HK-2 (cell line): ENCODE measurements at regions not wholly inside any gene's neighbourhood (a gene's known extent, or its start where the extent isn't known, plus 50 kb on each side); places are given as distances from the start of the nearest gene placed in this dataset.
"Not testable (repeated sequence)": the region's sequence is repeated elsewhere in the genome, so short reads cannot be mapped to it uniquely, and the experiment has no call there.

ENCODE experiments used
- DNase-seq: peaks from one replicate; pipeline ENCODE4 v3.0.0-alpha.2; 2018; ENCODE audit not compliant: unreplicated experiment

DNA sequence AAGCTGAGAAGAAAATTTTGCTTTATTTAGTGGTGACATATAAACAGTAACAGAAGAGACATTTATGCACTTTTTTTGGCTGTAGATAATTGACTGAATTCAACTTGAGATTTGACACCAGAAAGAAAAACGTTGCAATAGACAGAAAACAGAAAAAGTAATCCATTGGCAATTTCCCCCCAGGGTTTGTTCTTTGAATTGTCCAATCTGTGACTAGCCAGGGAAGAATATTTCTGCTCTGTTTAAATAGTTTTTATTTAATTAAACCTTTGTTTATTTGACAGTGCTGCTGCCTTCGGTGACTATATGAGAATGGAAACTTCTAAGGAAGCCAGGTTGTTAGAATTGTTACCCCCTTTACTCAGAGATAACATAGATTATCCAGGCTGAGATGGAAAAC, 210.6 kb downstream of the DEPDC1B start:
- no peak for DNase-seq

DNA sequence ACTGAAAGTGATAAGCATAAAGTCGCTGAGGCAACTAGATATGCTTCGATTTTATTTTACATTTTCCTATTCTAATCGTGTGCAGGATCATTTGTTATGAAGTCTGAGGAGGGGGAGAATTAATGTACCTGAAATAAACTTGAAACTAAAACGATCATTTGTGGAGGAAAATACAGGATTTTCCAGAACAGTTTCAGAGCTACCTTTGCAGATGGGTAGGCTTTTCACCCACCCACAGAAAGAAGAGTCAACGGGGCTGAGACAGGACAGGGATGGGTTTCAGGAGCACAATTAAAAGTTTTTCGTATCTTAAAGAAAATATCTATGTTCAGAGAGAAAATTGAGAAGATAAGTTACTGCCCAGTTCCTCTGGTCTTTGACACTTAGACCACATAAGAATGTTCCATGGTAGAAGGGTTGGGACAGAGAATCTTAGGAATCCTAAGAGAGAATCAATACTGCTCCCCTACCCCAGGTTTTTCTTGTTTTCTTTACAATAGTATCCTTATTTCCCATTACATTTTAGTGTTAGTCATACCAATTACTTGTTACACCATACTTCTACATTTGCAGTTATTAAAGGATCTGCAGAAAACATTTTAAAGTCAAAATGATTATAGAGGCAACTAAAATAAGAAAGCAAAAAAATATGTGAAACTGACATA, 211.4 kb downstream of the DEPDC1B start:
- DNase-seq: no peak

DNA sequence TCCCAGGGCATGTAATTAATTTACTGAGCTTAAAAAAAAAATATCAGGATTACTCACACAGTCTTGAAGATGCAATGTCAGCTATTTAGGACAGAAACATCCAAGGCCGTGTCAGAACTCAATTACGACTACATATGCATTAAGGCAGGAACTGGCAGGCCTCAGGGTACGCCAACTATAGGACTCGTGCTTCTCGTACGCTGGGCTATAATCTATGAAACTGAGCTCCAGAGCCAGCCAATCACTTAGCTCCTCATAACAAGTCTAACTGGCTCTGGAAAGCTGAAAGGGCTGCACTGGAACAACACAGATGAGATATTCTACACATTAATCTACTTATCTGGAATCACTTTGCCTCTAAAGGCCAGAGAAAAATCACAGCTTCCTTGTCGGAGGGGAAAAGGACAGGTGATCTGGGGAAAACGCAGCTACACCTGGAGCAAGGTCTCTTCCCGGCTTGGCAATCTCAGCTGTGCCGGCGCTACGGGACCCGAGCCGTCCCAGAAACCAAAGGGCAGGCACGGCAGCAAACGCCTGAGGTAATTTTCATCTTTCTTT, 212.0 kb downstream of the DEPDC1B start:
- no peak for DNase-seq

DNA sequence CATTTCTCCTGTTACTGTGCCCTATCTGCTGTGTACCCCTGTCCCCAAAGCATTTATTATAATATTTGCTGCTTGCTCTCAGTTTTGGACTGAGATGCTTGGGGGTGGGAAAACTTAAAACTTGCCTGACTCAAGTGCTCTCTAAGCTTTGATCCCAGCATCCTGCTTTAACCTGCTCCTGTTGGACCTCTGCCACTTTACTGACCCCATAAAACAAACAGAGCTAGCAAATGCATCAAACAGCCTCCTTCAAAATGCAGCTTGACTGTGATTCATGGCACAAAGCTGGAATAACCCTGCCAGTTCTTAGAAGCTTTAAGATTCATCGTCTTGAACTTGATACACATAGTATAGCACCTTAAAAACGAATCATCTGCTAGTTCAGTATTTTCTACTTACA, 212.5 kb downstream of the DEPDC1B start:
- DNase-seq: no peak

DNA sequence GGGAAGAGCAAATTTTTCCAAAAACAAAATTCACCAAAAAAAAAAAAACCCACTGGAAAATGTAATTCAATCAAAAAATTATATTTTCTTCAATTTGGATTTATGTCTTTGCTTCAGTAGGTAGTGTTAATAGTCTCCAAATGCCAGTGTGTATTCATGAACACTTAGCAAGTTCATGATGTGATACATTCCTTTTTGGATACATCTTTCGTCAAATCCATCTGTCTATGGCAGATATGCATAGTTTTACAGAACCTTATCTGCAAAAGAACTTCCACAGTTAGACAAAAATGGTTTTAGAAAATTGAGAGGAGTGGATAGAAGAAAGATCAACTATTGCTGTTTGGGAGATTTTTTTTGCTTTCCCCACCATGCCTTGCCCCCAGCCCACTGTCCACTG, 214.6 kb downstream of the DEPDC1B start:
- DNase-seq: no peak

DNA sequence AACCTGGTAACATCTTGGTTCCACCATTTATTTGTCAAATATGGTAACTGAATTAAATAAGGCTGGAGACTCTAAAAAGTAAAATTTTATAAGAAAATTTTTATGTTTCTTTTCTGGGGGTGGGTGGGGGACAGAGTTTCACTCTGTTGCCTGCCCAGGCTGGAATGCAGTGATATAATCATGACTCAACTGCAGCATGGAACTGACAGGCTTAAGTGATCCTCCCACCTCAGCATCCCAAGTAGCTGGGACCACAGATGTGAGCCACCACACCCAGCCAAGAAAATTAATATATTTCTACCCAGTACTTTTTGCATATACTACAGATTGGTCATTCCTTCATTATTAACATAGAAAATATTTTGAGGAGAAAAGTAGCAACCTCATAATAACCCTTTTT, 216.9 kb downstream of the DEPDC1B start:
- DNase-seq: no peak

DNA sequence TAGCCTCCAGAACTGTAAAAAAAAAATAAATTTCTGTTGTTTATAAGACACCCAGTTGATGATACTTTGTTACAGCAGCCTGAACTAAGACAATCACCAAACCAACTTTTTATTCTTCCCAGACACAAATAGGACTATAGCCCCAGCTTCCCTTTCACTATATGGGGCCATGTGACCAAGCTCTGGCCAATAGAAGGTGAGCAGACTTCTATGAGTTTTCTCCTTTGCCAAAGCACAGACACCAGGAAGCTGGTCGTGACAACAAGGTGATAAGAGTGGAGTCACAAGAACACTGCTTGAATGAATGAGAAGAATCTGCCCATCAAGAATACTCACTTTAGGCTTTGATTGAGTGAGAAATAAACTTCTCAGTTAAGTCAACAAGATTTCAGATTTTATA, 217.7 kb downstream of the DEPDC1B start:
- DNase-seq: no peak

DNA sequence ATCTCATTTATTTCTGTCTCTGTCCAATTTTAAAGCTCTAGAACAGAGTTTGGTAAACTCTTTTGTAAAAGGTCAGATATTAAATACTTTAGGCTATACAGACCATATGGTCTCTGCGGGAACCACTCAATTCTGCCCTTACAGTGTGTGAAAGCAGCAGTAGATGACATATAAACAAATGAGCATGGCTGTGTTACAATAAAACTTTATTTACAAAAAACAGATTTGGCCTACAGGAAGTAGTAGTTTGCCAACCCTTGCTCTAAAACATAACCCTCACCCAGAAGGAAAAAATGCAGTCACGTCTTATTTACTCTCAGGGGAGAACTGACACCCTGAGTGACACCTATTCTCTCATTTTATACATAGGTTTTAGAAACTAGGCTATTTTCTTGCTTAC, 220.4 kb downstream of the DEPDC1B start:
- no peak for DNase-seq

DNA sequence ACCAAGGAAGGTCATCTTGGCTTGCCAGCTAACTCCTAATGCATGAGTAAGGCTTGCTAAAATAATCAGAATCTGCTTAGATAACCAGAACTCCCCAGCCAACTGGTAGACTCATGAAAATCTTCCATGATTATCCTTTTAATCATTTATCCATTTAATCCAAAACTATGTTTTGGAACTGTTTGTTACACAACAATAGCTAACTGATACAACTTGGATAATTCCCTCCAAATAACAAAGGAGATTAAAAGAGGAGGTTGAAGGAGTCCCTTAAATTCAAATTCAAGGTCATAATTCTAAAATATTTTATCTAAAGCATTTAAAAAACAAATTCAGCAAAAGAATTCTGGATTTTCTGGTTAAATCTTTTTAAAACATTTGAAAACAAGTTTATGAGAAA, 222.1 kb downstream of the DEPDC1B start:
- DNase-seq: no peak

DNA sequence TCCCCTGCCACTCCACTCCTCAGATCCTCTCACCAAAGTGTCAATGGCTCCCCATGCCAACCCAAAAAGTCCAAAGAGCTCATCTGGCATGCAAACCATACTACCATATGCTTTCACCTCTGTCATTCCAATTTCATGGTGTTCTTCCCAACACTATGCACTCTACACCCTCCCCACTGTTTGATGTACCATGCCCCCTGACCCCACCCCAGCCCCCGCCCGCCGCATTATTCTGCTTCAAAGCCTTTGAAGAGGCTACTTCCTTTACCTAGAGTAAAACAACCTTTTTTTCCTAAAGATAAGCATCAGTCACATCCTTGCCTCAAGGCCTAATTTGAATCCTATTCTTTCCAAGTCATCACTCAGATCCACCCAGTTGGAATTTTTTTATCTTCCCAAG, 226.3 kb downstream of the DEPDC1B start:
- DNase-seq: no peak

DNA sequence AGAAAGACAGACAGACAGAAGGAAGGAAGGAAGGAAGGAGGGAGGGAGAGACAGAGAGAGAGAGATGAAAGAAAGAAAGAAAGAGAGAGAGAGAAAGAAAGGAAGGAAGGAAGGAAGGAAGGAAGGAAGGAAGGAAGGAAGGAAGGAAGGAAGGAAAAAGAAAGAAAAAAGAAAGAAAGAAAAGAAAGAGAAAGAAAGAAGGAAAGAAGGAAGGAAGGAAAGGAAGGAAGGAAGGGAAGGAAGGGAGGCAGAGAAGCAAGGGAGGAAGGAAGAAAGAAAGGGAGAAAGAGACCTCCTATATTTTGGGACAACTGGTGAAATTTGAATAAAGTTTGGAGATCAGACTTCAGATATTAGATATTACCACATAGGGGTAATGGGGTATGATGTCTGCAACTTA, 226.9 kb downstream of the DEPDC1B start:
- not testable (repeated sequence) for DNase-seq

DNA sequence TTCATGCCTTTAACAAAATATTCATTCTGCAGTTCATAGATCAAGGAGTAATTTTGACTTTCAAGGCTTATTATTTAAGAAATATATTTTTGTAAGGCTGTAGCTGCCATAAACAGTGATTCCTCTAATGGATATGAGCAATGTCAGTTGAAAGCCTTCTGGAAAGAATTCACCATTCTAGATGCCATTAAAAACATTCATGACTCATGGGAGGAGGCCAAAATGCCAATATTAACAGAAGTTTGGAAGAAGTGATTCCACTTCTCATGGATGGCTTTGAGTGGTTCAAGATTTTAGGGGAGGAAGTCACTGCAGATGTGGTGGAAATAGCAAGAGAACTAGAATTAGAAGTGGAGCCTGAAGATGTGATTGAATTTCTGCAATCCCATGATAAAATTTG, 229.1 kb downstream of the DEPDC1B start:
- no peak for DNase-seq

DNA sequence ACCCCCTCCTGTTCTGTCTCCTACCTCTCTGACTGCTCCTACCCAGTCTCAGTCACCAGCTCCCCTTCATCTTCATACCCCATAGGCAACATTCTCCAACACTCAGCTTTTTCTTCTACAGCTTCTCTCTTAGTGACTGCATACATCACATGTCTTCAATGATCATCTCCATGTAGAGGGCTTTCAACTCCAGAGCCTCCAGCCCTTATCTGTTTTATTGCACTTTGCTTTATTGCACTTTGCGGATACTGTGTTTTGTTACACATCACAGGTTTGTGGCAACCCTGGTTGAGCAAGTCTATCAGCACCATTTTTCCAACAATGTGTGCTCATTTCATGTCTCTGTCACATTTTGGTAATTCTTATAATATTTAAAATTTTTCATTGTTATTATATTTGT, 230.7 kb downstream of the DEPDC1B start:
- DNase-seq: no peak

DNA sequence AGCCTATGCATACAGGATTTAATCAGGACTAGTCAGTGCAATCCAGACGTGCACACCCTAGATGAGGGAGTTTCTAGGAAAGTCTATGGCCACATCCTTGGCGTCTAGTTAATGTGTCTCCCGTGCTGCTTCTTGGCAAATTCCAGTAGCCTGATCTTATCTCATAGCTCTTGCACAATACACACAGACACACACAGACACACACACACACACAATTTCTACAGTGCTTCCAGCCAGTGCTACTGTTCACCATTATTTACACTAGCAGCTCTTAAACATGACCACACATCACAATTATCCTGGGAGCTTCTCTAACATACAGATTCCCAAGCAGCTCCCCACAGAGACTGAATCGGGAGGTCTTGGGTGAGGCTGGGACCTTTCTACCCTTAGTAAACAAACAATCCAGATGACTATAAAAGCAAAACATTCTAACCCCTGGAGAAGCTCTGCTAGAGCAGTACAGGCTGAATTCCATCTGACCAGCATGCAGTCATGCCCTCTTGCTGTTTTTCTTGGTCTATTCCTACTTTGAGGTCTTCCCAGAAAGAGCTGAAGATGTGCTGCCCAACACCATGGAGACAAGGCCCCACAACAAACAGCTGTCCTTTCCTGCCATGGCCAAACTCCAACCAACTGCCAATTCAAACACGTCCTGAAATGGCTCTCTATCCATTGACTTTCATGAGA, 236.6 kb downstream of the DEPDC1B start:
- DNase-seq: no peak

DNA sequence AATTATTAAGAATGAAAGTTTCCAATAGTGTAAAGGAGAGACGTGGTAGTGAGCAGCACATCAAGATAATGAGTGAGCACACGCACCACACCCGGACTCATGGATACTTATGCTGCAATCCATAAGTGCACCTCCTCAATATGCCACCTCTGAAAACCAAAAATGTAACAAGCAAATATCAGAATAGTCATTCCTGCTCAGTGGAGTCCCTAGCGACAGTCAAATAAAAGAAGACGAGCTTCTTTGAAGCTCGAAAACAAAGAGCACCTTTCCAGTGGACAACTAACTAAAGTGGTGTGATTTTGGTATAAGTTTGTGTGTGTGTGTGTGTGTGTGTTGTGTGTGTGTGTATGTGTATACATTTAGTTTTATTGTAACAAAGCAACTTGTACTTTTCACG, 241.3 kb downstream of the DEPDC1B start:
- DNase-seq: no peak

DNA sequence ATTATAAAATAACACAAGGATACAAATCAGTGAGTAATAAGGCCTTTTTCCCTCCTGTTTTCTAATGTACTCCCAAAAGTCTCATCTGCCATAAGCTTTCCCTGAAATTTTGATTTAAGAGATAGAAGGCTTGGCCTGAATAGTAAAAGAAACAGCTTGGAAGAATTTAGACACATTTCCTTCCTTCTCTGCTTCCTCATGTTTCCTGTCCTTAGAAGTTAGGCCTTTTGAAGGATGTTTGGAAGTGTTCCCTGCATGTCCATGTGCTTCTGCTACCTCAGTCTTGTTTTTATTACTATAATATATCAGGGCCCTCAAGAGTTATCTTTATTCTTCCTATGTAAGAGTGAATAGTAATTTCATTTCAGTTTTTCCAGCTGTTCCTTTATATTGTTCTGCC, 242.7 kb downstream of the DEPDC1B start:
- DNase-seq: no peak

DNA sequence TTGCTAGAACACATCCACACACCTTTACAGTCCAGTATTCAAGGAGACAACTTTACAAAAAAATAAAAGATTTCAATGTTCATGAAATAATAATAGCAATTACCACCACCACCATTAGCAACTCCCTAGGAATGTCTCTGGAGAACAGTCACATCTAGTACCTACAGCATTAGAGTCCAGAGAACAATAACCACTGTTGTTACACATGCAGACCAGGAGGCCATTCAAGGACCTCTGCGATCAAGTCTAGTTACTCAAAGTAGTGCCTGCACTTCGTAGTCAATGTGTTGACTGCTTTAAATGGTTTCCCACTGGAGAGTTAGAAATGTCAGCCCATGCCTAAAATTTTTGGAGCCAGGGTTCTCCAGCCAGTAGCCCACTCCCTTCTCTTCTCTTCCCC, 244.4 kb downstream of the DEPDC1B start:
- no peak for DNase-seq

DNA sequence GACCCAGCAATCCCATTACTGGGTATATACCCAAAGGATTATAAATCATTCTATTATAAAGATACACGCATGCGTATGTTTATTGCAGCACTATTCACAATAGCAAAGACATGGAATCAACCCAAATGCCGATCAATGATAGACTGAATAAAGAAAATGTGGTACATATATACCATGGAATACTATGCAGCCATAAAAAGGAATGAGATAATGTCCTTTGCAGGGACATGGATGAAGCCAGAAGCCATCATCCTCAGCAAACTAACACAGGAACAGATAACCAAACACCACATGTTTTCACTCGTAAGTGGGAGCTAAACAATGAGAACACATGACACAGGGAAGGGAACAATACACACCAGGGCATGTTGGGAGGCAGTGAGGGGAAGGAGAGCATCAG, 245.7 kb downstream of the DEPDC1B start:
- not testable (repeated sequence) for DNase-seq

DNA sequence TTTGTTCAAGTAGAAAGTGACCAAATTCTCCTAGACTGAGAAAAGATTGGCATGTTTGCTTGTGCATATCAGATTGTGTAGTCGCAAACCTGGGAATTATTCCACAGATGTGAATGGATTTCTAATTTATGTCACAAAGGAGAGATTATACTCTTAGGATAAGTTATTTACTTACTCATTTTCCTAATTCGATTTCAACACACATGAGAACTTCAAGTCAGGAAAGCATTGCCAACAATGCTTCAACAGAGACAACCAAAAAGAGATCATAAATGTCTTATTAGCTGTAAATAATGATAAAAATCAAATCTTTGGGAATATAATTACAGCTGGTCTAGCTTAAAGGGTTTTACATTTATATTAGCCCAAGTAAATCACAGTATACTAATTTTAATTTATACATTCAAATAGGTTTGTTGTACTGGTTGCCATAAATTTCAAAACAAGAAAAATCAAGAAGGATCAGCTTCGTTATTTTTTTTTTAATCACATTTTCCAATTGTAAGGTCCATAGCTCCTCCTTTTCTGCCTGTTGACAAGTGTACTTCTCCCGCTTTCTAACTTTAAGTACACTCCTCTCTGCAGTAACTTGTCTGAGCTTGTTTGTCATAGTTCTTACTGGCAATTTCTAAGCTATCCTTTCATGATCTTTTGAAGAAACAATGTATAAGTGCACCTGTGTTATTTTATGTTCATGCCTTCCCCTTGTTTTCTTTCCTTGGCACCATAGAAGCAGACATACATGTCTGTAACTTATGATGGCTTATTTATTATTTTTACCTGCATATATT, 246.6 kb downstream of the DEPDC1B start:
- DNase-seq: no peak

DNA sequence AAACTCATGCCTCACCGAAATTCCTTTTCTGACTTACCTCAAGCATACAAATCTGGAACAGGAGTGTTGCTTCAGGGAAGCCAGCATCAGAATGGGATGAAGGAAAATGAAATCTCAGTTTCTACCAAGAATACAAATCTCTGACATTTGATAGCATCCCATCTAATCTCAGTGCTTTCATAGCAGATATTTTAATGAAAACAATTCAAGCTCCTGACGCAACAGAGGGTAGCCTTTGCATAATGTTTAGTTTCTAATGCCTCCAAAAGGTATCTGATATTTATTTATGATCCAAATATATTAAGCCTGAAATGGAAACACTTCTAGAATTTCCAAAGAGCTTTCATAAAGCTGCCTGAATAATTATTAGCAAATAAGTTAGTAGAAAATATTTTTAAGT, 251.4 kb downstream of the DEPDC1B start:
- DNase-seq: no peak

DNA sequence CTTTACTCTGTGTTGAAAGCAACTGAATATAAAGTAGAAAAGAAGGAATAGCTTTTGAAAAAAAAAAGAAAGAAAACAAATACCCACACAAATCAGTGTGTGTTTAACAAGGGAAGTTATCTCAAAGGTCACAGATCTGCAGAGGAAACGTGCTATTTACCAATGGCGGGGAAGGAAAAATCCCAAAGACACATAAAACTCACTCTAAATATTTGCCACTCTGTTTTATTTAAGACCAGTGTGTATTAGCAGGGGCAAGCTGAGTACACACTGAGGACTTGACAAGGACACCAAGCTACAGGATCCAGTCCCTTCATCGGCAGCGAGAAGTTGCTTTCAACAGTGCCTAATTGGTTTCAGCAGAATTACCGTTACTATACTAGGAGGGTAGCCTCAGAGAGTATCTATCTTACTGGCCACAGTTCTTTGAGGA, 252.5 kb downstream of the DEPDC1B start:
- DNase-seq: no peak

DNA sequence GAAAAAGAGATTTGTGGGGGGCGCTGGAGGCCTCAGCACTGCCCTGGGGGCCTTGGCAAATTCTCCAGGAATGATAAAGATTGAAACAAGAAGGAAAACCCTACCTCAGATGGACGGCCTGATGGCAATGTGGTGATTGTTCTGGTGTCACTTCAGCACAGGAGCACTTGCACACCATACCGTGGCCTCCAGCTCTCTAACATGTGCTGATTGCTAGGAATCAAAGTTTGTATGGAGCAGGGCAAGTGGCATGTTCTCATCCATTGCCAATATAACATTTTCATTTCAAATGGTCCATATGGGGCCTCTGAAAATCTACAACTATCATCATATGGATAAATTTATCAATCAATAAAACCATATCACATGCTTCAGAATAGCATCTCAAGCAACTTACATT, 253.0 kb downstream of the DEPDC1B start:
- DNase-seq: no peak

DNA sequence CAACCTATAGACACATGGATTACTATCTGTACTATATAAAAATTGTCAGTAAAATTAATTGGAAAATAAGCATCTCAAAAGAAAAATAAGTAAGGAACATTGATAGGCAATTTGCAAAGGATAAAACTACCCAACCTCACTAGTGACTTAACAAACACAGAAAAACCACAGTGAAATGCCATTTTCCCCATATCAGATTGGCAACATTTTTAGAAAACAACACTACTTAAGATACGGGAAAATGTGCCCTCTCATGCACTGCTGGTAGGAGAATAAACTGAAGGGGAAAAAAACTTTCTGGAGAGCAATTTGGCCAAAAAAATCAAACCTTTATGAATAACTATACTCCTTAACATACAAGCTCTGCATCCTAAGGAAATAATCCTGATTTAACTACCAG, 254.0 kb downstream of the DEPDC1B start:
- no peak for DNase-seq
